ENCODE measurements at regions not wholly inside any gene's neighbourhood (a gene's known extent, or its start where the extent isn't known, plus 50 kb on each side); places are given as distances from the start of the nearest gene placed in this dataset.

- H3K23ac ChIP-seq (ENCODE audit: low read depth, low read length), result no peak overlapping the region
- peak; percentile 83 for ATAC-seq (ENCODE audit: low read depth)
- no CpG with 5 or more reads among the region's 1 CpG for WGBS, 2 experiments (ENCODE audit: extremely low coverage in 2 of 2, insufficient read length in 1 of 2)
- no peaks in the 10 kb centered on the region for H3K9me1 ChIP-seq (ENCODE audit: insufficient read depth, low read length)
- H3K79me1 ChIP-seq (ENCODE audit: low read depth in 1 of 2, low read length in 2 of 2), result no peaks in the 10 kb centered on the region
- H4K5ac ChIP-seq (ENCODE audit: low read depth, low read length), result no peak overlapping the region
- no peaks in the 10 kb centered on the region for H3K4me1 ChIP-seq (ENCODE audit: control insufficient read depth, insufficient read depth, low read length)
- H2BK15ac ChIP-seq (ENCODE audit: low read depth, low read length), result no peak overlapping the region
- no peaks in the 10 kb centered on the region for H3K27me3 ChIP-seq (ENCODE audit: control insufficient read depth, insufficient read depth, low read length)
- no peaks in the 10 kb centered on the region for H3K36me3 ChIP-seq (ENCODE audit: control insufficient read depth, insufficient read depth, low read length)
- ChIA-PET CTCF (no interaction called here), POLR2A (ENCODE audit: unreplicated experiment) (no interaction called here)
- dilution Hi-C loops (cut with HindIII; ENCODE audit: low sequenced_read_pairs, unreplicated experiment) (no loop called here), in situ Hi-C loops (cut with MboI; ENCODE audit: low sequenced_read_pairs) (no loop called here), intact Hi-C loops (cut with micrococcal nuclease) (no loop called here)
- H2BK5ac ChIP-seq (ENCODE audit: low read depth, low read length, poor library complexity, severe bottlenecking), result peak overlapping the region; percentile 85
- H3K4me3 ChIP-seq (ENCODE audit: insufficient read depth, low read depth, low read length), result no peak overlapping the region
- H4K8ac ChIP-seq (ENCODE audit: low read depth in 2 of 2, low read length in 2 of 2), result no peak overlapping the region
- H3K18ac ChIP-seq (ENCODE audit: low read depth, low read length), result no peak overlapping the region
- no peak overlapping the region for H3K9ac ChIP-seq (ENCODE audit: low read depth, low read length)
- no peak overlapping the region for H2AK9ac ChIP-seq (replicated peaks; ENCODE audit: low read depth, low read length, poor library complexity)
- no peak overlapping the region for H2AK5ac ChIP-seq (ENCODE audit: low read depth, low read length)
- H3K9me3 ChIP-seq (ENCODE audit: control insufficient read depth, insufficient read depth, low read length), result no peaks in the 10 kb centered on the region
- H2BK20ac ChIP-seq (ENCODE audit: low read depth, low read length), result no peak overlapping the region
- H2AFZ ChIP-seq (replicated peaks; ENCODE audit: low read length, poor library complexity), result no peak overlapping the region
- H4K20me1 ChIP-seq (ENCODE audit: insufficient read depth, low read length), result no peaks in the 10 kb centered on the region
- BruUV-seq (replicated peaks), result no TSS peak
- no peak overlapping the region for H4K91ac ChIP-seq (ENCODE audit: insufficient read depth, low read depth, low read length)
- no peak overlapping the region for H2BK120ac ChIP-seq (ENCODE audit: low read depth, low read length)
- no peak overlapping the region for H3K27ac ChIP-seq (ENCODE audit: insufficient read depth, low read length)
- peak; percentile 76 for DNase-seq
- H3K14ac ChIP-seq (replicated peaks; ENCODE audit: low read depth, low read length), result no peak overlapping the region
- H3K4me2 ChIP-seq (ENCODE audit: low read depth, low read length), result no peak overlapping the region
- no peak overlapping the region for H3K4ac ChIP-seq (ENCODE audit: low read depth, low read length)
- no peak overlapping the region for H3K56ac ChIP-seq (ENCODE audit: extremely low read depth, insufficient read depth, low read length)
- TF ChIP-seq RAD21 (IDR thresholded peaks at IDR 0.05; ENCODE audit: low read length), result no peak
- TF ChIP-seq CHD1 (IDR thresholded peaks at IDR 0.05; ENCODE audit: low read depth, low read length), result no peak
- no peak for TF ChIP-seq MAFK (IDR thresholded peaks at IDR 0.05; ENCODE audit: low read depth, low read length)
- TF ChIP-seq, protein P1, sequence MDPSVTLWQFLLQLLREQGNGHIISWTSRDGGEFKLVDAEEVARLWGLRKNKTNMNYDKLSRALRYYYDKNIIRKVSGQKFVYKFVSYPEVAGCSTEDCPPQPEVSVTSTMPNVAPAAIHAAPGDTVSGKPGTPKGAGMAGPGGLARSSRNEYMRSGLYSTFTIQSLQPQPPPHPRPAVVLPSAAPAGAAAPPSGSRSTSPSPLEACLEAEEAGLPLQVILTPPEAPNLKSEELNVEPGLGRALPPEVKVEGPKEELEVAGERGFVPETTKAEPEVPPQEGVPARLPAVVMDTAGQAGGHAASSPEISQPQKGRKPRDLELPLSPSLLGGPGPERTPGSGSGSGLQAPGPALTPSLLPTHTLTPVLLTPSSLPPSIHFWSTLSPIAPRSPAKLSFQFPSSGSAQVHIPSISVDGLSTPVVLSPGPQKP (IDR thresholded peaks at IDR 0.05; ENCODE audit: borderline replicate concordance, low read depth, low read length), result no peak
- TF ChIP-seq, protein P2, sequence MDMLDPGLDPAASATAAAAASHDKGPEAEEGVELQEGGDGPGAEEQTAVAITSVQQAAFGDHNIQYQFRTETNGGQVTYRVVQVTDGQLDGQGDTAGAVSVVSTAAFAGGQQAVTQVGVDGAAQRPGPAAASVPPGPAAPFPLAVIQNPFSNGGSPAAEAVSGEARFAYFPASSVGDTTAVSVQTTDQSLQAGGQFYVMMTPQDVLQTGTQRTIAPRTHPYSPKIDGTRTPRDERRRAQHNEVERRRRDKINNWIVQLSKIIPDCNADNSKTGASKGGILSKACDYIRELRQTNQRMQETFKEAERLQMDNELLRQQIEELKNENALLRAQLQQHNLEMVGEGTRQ (IDR thresholded peaks at IDR 0.05; ENCODE audit: low read depth, low read length), result no peak
- no peak for TF ChIP-seq POLR2A (IDR thresholded peaks at IDR 0.05; ENCODE audit: low read depth, low read length)
- no peak for TF ChIP-seq BHLHE40 (IDR thresholded peaks at IDR 0.05; ENCODE audit: low read depth, low read length)
- TF ChIP-seq, protein P3, sequence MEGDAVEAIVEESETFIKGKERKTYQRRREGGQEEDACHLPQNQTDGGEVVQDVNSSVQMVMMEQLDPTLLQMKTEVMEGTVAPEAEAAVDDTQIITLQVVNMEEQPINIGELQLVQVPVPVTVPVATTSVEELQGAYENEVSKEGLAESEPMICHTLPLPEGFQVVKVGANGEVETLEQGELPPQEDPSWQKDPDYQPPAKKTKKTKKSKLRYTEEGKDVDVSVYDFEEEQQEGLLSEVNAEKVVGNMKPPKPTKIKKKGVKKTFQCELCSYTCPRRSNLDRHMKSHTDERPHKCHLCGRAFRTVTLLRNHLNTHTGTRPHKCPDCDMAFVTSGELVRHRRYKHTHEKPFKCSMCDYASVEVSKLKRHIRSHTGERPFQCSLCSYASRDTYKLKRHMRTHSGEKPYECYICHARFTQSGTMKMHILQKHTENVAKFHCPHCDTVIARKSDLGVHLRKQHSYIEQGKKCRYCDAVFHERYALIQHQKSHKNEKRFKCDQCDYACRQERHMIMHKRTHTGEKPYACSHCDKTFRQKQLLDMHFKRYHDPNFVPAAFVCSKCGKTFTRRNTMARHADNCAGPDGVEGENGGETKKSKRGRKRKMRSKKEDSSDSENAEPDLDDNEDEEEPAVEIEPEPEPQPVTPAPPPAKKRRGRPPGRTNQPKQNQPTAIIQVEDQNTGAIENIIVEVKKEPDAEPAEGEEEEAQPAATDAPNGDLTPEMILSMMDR (conservative IDR thresholded peaks at IDR 0.05; ENCODE audit: low read depth, low read length), result no peak
- TF ChIP-seq MXI1 (IDR thresholded peaks at IDR 0.05; ENCODE audit: borderline replicate concordance, low read depth, low read length), result no peak
Observed at GRCh38 chr4:119854364-119854763, 212.3 kb downstream of the MAD2L1 start.
